GM21515 (cell line): ENCODE measurements at regions not wholly inside any gene's neighbourhood (a gene's known extent, or its start where the extent isn't known, plus 50 kb on each side); places are given as distances from the start of the nearest gene placed in this dataset.

Experiments used
- ATAC-seq: cut with Tn5 transposase; IDR thresholded peaks from one replicate; pipeline ENCODE4 v1.9.1; 2021; ENCODE audit not compliant: unreplicated experiment

- no peak for ATAC-seq
Measured at GRCh38 chr7:25279705-25280104, 51.4 kb upstream of the NPVF start.

DNA sequence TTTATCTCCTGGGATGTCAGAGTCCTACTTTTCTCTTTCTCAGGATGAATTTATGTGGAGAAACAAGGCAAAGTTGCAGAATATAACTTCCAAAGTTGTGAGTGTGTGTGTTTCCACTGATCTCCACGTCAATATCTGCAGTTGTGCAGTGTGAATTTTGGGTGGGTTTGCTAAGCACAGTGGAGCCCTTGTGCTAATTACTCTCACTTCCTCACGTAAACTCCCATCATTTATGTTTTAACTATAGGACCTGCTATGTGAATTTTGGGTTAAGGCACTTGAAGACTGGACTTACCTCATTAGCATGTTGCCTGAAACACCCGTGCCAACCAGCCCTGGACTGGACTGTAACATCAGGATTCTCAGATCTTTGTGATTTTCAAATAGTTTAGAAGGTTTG lies 51.9 kb upstream of the NPVF start:
- ATAC-seq, result no peak

DNA sequence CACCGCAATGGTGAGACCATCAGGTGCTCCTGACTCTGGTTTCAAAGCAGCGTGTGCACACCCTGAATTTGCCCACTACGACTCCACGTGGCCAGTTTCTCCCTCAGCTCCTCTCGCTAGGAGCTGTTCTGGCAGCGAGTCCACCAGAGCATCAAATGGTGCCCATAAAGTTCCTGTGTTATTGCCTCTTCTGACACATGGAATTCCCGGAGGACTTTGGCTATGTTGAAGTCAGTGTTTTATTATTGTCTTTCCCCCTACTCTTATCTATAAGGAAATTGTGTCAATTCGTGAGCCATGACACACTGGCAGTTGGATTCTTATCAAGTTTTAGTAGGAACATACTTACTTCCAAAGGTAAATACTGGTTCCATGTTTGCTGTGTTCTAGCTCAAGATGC lies 53.9 kb upstream of the NPVF start:
- ATAC-seq, result no peak

DNA sequence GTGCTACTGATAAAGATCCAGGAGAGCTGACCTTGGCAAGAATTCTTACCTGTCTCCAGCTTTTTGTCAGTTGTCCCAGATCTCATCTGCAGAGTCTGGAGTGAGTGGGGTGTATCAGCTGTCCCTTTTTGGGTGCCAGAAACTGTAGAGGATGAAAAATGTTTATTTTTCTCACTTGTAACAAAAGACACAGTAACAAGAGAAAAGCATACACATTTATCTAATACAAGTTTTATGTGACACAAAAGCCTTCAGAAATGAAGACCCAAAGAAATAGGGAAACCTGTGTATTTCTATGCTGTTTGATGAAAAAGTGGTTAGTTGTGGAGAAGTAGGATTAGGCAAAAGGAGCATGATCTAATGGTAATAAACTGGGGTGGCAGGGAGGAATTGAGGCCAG lies 58.5 kb upstream of the NPVF start:
- ATAC-seq, result no peak

GRCh38 chr7:25287291-25287690 lies 59.0 kb upstream of the NPVF start:
- ATAC-seq, result no peak

GRCh38 chr7:25288556-25289307 lies 60.4 kb upstream of the NPVF start:
- no peak for ATAC-seq

DNA sequence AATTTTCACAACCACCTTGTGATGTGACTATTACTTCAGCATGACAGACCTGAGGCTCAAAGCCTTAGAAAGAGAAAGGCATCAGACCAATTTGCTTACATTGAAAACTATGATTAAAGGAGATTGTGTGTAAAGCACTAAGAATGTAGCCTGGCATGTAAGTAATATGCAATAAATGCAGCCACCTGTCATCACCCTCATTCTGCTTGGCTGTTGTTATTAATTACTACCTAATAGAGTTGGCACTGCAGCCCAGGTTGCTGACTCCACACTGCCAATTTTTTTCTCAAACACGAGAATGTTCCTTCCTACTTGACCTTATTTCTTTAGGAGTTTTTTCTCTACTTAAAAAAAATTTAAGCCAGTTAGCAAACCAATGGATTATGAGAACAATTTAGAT lies 61.2 kb upstream of the NPVF start:
- ATAC-seq, result no peak

DNA sequence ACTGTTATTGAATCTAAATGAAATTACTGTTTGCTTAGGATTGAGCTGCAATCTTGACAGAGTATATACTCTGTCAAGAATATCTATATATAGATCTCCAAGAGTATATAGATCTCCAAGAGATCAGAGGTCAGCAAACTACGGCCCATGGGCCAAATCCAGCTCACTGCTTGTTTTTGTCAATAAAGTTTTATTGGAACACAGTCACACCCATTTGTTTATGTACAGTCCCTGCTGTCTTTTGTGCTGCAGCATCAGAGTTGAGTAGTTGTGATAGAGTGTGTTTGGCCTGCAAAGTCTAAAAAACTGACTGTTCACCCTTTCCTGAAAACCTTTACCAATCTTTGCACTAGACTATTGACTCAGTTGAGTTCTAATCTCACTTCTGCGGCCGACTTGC lies 66.3 kb upstream of the NPVF start:
- ATAC-seq, result no peak

DNA sequence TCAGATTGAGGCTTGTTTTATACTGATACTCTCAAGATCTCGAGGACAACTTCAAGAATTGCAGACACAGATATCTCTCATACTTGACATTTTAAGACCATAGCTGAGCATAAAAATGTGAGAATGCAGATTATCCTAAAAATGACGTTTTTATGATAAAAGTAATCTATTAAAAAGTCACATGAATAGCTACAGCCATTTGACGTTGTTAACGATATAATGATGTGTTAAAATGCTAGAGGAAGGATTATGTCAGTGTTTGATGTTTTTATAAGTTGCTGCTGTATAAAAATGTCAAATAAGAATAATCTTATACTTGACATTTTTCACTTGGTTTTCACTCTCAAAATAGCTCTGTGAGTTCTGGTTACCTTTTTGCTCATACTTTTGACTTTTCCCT lies 67.1 kb upstream of the NPVF start:
- ATAC-seq, result no peak

DNA sequence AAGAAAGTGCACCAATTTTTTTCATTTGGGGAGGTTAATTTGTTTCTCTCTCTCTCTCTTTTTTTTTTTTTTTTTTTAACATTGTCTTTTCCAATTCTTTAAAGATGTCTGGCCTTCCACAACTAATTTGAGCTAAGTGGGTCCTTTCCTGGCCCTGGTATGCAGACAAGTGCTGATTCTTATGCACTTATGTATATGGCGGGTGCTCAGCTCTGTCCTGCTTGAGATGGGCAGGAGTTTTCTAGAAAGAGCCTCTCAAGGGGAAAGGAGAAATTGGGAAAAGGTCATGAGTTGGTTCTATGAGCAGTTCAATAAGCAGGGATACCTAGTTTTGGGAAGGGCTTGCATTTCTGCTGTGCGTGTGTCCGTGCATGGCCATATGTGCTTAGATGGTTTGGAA lies 67.8 kb upstream of the NPVF start:
- no peak for ATAC-seq

DNA sequence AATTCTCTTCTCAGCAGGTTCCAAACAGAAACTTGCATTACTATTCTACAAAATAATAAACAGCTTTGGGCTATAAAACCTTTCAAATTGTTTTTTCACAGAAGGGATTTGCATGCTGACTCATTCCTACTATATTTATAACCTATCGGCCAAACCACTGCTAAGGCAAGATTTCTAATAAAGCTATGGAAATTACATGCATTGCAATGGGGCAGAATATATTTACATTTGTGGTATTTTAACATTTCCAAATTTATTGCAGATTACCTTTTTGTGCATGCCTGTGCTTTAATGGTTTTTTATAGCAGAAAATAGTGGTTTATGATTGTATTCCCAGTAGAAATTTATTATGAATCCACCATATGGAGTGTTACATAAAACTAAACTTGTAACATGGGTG lies 69.0 kb upstream of the NPVF start:
- no peak for ATAC-seq

GRCh38 chr7:25303281-25304181 lies 75.2 kb upstream of the NPVF start:
- ATAC-seq, result no peak

DNA sequence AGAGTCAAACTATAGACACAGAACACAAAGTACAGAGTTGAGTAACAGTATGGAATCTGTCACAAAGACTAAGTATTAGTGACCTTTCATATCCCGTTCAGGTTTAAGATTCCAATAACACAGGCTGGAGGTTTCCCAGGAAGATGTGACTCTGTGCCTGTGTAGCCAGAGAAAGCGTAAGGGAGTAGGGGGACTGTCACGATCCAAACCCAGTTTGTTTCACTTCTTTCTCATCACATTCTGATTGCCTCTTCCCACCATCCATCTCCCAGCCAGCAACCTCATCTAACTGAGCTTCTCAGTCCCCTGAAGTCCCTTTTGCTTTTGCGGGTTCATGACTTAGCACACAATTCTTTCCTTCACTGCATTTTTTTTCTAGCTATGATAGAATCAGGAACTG lies 76.4 kb upstream of the NPVF start:
- no peak for ATAC-seq

- no peak for ATAC-seq
Measured at GRCh38 chr7:25305831-25306230, 77.5 kb upstream of the NPVF start.

DNA sequence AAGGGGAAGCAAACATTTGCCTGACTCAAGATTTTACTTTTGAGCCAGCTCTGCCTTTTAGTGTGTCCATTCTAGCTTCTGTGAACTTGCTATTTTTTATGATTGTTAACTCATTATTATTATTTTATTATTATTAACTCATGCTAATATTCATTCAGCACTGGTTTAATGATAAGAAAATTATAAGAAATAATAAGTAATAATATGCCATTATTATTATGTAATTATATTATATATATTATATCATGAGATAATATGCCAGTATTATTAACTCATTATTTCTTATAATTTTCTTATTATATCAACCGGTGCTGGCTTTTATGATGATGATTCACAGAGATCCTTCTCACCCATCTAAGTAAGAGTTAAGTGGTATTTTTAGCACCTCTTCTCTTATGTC lies 79.3 kb upstream of the NPVF start:
- no peak for ATAC-seq

- no peak for ATAC-seq
Measured at GRCh38 chr7:25308246-25308645, 80.0 kb upstream of the NPVF start.

DNA sequence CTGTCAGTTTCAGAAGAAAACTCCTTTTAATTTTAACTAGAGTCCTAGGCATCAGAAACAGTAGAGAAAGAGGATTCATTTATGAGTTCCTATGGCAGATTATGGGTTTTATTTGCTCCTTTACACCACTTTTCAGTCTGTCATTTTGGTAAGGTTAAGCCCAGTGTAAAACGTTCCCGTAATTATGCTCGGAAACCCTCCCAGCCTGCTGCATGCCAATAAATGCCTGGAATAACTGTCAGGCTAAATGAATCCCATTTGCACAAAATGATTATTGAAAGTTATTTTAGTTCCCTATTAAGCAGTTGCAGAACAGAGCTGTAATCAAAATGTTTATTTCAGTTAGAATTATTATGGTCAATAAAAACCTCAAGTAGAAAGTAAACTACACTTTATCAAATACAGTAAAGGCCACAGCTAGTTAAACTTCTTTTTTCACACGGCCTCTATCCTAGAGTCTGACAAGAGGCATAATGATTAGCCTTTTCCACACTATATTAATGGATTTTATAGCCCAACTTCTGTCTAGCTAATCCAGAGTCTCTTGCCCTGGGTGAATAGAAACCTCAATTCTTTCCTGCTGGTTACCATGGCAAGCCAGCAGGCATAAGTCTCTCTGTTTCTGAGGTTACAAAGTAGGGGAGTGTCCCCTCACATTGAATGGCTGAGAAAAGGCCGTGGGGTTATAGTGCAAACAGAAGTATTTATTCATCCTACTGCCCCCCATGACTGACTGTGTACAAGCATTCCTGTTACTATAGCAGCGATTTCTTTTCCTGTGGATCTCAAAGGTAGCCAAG lies 80.8 kb upstream of the NPVF start:
- ATAC-seq, result no peak

- no peak for ATAC-seq
Measured at GRCh38 chr7:25310896-25311295, 82.6 kb upstream of the NPVF start.

DNA sequence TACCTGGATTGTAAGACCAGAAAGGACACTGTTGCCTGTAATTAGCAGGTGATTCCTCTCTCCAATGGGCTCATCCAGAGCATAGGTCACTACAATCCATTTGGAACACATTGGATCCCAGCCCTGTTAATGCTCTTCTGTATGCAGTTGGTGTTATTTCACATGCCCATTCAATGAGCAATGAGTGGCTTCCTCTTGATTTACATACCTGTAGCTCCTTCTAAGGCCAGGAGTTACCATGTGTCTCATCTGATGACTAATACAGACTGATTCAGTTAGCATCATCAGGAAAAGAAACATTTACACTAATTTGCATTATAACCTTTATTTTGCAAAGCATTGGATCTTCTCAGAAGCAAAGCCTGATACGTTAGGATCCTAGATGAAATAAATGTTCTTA lies 83.1 kb upstream of the NPVF start:
- no peak for ATAC-seq

DNA sequence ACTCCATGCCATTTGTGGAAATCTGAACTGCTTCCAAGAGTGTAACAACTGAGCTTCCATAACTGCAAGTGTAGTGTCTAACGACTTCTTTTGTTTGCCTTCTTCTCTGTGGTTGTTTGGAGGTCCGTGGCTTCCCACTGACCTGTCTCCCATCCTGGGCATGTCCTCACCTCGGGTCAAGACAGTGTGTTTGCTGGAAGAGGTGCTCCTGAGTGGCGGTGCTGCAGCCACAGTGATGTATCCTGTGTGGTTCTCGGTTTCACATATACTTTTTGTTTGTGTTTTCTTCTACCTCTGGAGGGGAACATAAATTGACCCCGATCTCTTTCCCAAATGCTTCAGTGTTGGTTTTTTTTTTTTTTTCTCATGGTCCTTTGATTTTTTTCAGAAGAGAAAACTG lies 84.7 kb upstream of the NPVF start:
- ATAC-seq, result no peak

- no peak for ATAC-seq
Measured at GRCh38 chr7:25313526-25313925, 85.2 kb upstream of the NPVF start.
